ENCODE measurements at regions not wholly inside any gene's neighbourhood (a gene's known extent, or its start where the extent isn't known, plus 50 kb on each side); places are given as distances from the start of the nearest gene placed in this dataset.

DNA sequence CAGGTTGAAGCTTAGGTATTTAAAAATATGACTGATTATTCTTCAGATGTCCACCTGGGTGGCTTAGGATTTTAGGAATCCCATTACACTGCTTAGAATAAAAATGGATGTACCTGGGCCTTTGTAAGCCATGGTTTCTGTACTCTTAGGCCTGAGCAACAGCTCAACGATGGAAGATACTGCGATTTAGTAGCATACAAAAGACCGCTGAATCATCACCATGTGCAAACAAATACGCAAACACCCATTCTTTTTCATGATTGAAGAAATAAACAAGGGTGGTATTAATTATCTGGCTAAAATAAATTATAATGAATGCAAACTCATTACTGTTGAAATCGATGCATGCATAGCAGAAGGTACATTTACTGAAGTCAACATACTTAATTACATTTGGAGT, 188.9 kb downstream of the ZNF330 start:
- no peak for FAIRE-seq

DNA sequence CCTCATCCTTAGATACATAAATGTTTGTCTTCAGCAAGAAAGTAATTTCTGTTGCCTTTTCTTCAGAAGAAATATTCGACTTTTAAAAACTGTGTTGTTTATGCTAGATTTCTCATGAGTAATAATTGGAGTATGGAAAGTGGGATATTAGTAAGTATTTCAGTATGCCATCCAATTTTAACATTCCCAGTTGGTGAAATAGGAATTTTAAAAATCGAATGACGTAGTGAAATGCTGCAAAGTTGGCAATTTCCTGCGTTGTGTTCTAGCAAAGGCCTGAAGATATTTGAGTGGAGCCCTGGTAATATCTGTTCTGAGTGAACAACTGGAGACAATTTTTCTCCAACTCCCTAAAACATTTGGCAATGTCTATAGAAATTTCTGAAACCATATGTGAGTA, 190.1 kb downstream of the ZNF330 start:
- no peak for FAIRE-seq

DNA sequence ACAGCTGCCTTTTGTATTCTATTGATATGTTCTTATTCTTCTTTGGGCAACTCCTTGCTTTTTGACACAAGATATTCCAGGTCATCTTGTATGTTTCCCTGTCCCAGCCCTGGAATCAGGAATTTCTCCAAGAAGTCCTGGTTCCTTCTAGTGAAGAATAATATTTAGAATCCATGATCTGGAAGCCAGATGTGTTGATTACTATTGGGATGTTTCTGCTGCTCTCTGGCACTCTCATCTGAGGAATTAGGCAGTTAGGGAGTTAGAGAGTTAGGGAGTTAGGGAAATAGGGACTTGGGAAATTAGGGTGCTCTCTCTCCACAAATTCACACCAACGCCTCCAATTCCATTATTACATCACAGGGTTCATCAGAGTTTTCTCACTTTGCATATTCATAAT, 191.2 kb downstream of the ZNF330 start:
- FAIRE-seq = no peak

DNA sequence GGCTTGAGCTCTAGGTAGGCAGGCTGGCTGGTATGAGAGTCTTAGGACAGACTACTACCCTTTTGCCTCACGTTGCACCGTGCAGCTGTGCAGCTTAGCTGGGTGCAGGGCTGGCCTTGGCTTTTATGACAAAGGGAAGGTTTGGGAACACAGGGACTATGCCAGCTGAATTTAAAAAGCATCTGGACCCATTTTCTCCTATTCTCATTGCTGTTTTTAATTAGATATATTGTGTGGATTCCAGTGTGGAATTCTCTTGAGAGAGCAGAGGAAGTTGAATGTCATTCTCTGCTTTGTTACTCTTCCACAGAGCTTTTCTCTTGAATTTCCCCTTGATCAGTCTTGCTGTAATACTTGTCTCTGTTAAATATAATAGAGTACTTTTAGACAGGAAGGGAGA, 192.7 kb downstream of the ZNF330 start:
- no peak for FAIRE-seq

DNA sequence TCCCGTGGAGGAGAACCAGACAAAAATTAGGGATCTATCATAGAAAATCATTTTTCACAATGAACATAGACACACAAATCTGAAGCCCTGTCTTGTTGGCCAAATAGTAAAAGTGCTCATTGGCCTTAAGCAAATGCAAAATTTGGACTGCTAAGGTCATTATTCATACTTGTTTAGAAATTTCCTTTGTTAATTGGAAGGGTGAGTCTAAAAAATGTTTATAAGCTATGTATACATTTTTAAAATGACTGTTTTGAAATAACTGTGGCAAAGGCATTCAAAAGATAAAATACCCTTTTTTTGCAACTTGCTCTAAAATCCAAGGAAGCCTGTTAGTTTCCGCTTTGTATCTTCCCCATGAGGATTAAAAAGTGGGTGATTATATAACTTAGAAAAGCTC, 195.0 kb downstream of the ZNF330 start:
- FAIRE-seq = no peak

DNA sequence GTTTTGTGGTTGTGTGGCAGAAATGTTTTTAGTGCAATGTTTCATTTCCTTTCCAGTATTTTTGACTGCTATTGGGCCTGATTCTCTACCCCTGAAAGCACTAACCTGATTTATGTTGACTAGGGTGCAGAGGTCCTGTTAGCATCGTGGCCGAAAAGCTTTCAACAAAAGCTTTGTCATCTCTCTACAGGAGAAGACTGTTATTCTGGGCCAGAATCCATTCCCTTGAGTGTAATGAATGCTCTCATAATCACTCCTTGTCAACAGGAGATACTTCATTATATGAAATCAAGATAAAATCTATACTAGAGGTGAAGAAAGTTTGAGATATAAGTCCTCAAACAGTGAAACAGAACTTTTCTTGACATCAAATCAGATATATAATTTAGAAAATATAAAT, 195.5 kb downstream of the ZNF330 start:
- FAIRE-seq = no peak

DNA sequence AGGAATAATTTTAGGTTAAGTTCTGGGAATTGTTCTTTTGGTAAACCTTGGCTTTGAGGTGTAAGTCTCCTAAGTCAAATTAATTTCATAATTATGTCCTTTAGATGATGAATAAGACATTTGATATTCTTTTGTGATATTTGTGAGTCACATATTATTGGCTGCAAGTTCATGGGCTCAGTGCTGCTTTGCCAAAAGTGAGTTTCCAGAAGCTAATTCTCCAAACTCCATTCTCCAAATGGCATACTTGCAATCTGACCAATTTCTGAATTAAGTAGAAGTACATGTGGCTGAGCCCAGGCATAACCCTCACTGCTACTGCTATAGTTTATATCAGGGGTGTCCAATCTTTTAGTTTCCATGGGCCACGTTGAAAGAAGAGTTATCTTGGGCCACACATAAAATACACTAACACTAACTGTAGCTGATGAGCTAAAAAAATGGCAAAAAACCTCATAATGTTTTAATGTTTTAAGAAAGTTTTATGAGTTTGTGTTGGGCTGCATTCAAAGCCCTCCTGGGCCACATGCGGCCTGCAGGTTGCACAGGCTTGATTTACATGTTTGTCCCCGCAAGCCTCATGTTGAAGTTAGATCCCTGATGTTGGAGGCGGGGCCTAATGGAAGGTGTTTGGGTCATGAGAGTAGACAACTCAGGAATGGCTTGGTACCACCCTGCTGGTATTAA, 196.1 kb downstream of the ZNF330 start:
- no peak for FAIRE-seq

DNA sequence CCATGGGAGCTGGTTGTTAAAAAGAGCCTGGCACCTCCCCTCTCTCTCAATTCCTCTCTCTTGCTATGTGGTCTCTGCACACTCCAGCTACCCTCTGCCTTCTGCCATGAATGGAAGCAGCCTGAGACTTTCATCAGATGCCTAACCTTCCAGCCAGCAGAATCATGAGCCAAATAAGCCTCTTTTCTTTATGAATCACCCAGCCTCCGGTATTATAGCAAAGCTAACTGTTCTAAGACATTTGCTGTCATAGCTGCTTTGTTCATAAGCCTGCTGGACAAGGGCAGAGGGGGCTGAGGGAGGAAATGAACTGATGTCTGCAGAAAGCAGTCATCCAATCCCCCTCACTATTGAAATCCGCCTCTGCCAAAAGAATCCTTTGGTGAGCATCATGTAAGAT, 196.7 kb downstream of the ZNF330 start:
- no peak for FAIRE-seq

DNA sequence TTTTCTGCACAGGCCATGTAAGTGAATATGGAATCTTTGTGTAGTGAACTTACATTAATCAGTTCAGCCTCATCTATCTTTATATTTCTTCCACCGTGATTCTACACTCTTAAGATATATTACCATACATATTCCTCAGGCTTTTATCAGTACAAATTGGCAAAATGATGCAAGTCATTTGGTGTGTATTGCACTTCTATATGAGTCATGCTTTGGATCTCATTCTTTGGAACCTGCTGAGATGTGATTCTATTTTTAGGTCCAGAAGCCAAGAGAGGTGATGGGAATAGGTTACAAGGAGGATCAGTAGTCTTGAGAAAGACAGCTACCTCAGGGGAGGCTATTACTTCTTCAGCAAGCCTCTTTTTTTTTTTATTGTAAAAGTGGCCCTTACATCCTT, 204.4 kb downstream of the ZNF330 start:
- no peak for FAIRE-seq

DNA sequence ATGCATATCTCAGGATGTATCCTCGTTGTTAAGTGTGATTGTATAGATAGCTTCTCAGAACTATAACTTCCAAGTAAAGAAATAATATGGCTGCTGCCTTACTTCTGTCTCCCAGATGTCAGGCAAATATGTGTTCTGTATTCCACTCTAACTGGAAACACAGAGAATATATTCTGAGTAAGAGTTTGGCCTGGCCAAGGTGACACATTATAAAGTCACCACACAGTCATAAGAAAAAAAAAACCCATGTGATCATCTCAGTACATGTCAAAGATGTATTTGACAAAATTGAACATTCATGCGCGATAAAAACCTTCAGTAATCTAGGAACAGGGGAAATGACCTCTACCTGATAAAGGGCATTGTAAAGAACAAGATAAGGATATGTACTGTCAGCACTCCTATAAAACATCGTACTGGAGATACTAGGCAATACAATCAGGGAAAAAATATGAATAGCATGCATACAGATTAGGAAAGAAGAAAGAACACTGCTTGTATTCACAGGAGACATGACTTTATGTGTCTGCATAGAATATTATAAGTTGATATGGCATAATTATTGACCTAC, 207.1 kb downstream of the ZNF330 start:
- no peak for FAIRE-seq

DNA sequence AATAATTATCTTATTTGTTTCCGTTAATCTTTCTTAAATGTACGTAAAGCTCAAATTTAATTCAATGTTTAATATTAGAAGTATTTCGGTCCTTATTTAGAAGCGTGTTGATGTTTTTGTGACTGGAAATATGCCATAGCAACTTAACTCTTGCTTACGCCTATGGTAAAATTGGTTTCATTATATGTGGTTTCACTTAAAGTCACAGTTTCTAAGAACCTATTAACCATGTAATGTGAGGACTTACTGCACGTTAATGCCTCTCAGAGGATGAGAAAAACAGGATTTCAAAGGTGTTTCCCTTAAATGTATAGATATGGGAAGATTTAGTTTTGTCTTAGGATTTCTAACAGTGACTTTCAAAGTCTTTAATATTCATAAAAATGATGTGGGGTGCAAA, 206.4 kb upstream of the IL15 start:
- no peak for FAIRE-seq

DNA sequence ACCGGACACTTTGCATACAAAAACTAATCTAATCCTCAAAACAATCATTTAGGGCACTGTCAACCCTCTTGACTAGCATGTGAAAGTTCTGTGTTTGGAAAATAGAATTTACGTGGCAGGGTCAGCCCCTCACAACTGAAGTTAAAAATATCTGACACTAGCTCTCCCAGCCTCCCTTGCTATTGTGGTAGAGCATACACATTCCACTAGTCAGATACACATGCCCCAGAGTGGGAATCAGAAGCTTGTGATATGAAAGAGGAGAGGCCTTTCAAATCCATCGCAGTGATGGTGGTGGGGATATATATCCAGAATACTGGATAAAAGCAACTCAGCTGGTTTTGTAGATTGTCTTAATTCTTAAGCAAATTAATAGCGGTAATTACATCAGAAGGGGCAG, 205.7 kb upstream of the IL15 start:
- FAIRE-seq = no peak

DNA sequence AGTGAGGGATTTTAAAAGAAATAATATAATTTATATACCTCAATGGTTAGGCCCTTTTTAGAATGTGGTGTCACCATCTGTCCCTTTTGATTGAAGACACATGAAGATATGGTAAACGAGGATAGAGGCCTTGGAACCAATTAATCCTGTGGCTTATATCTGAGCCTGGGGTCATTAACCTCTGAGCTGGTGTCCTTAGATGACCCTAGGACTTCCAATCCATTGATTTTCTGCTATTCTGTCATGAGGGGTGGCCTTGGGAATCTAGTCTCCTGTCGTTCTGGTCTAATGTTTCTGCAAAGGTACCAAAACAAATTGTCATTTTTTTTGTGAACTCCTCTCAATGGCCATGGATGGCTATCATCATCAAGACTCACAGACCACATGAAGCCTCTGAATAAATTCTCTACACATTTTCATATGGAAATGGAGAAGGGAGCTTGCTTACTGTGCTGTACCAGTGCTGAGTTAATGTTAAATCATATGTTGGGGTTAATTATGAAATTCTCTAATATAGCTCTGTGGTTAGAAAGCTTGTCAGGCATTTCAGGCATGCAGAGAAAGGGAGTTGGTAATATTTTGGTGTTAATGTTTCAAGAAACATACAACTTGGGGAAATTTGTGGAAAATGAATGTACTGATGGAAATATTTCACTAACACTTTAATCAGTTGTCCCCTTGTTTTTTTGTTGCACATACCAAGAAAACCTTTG, 204.2 kb upstream of the IL15 start:
- FAIRE-seq = no peak

DNA sequence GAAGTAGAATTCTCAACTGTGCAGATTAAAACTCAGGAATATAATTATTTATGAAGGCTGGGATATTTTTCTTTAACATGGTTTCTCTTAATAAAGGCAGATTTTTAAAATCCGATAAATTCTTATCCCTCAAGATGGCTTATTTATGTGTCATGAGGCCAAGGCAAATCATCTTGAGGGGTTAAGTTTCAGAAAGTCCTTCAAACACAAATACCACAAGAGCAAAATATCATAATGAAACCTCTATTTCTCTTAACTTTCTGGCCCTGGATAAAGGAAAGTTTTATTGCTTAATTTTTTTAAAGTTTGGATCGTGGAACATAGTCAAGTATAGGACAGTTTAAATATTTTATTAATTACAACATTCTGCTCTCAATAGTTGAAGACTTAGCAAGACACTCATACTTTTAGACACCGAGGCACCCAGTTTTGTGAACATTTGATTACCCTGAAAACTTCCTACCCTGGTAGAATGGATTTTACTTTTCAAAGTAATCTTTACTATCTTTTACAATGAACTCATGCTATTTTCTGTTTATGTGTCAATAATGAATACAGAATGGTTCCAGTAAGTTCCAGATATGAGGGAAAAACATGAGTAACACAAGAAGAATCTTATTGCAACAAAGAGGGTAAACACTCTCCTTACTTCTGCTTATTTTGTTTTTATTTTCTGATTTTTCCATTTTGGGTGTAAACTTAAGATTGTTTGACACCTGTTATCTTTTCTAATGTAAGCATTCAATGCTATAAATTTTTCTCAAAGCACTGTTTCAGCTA, 200.7 kb upstream of the IL15 start:
- FAIRE-seq = no peak

DNA sequence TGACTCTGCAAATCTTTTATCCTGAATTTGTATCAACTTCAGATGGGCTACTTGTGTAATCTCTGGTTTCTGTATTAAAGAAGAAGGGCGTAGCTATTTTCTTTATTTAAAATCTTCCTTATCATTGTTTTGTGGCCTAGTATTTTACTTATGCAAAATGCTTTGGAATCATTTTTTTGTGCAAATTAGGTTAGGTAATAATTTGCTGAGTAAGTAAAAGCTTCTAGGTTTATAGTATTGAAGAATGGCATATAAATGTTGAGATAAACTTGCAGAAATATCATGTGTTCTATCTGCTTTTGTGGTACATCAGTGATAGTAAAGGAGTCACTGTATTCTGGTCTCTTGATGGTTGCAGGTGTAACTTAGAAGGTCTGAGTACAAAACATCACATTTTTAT, 197.2 kb upstream of the IL15 start:
- FAIRE-seq = no peak

DNA sequence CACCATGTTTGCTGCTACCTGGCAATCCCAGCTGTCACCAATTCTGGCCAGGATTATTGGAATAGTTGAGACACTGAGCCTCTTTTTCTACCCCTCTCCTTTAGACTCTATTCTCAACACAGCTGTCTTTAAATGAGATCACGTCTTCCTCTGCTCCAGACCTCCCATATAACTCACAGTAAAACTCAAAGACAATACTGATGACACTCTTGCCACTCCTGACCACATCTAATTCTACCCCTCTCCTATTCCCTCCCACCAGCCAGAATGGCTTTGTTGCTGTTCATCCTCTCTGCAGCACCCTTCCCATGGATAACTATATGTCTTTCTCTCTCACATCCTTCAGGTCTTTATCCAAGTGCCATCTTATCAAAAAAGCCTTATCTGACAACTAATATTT, 188.6 kb upstream of the IL15 start:
- FAIRE-seq = no peak

DNA sequence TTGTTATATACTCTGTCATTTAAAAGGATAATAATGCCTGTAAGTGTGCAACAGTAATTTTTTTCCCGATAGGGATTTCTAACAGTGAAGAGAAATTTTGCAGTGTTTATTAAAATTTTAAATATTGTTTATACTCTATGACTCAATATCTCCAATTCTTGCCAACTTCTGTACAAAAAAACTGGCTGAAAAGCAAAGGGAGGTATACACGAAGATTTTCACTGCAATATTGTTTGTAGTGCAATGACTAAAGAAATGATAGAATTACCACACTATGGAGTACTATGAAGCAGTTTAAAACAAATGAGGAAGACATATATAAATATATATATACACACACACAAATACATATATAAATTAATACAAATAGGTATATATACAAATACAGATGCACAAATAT, 187.9 kb upstream of the IL15 start:
- no peak for FAIRE-seq

DNA sequence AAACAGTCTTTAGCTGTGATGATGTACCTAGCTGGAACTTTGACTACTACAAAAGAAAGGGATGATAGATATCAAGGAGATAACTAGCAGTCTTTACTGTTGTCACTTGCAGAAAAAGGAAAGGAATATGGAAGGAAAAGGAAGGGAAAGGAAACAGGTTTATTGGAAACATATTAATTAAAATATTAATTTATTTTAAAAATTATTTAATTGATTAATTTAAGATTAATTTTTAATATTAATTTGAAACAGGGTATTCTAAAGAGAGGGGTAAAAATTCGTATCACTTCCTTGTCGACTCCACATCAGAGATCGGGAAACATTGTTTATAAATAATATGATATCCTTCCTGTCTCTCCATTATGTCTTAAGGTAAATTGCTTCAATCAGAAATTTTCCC, 186.5 kb upstream of the IL15 start:
- FAIRE-seq = peak; percentile 28

DNA sequence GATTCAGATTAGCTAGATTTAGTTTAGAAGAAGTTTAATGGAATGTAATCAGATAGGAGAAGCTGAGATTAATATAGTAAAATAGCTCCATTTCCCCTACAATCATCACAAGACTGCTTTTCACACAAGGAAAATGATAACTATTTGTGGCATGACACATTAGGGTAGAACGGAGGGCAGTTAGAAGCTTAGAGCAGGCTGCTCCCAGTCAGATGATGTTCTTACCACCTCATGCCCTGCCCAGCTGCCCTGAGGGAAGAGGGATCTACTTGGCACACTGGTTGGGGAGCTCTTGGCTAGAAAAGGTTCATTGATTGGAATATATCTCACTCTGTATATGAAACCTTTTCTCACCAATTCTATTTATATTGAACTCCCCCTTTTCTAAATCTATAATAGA, 180.7 kb upstream of the IL15 start:
- no peak for FAIRE-seq

DNA sequence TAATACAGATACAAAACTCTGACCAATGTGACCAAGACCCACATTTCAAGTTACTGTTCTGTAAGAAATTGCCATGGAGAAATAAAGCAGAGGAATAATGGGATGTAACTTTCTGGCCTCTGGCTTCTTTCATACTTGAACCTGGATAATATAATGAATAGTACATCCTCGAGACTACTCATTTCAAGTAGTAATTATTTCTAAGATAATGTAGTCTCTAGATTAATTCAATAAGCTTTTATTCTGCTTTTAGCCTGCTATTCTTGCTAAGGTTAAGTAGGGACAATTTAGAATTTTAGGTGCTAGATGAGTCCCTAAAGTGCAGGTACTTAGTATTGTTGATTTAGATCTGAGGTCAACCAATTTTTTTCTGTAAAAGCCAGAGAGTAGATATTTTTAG, 178.7 kb upstream of the IL15 start:
- no peak for FAIRE-seq

DNA sequence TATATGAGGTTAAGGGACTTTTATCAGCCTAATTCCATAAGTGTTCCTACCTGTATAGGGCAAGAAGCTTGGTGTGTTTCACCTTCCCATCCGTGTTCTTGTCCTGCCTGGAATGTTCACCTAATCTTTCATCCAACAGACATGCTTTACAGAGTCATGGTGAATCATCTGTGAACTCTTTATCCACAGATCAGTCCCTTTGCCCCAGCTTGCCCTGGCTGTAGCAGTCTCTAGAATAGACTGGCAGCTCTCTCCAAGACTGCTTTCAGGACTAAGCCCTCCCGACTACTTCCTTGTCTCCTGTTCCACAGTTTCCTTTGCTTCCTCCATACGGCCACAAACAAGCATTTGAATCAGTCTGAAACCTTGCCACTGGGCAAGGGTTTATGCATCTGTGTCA, 177.9 kb upstream of the IL15 start:
- no peak for FAIRE-seq

DNA sequence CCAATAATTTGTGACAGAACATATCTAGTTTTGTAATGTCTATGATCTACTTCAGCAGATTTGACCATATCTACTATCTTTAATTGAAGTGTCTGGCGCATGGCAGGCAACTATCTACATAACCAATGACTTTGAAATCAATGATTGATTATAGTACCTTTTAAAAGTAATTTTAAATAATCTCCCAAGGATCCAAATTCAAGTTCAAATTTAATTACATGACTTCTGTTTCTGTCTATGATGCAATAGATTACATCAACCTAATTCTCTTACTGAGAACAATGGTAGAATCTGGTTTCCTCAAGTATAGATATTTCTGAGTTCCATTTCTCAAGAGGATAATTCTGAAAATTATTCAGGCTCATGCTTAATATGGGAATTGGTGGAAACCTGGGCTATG, 177.4 kb upstream of the IL15 start:
- no peak for FAIRE-seq

DNA sequence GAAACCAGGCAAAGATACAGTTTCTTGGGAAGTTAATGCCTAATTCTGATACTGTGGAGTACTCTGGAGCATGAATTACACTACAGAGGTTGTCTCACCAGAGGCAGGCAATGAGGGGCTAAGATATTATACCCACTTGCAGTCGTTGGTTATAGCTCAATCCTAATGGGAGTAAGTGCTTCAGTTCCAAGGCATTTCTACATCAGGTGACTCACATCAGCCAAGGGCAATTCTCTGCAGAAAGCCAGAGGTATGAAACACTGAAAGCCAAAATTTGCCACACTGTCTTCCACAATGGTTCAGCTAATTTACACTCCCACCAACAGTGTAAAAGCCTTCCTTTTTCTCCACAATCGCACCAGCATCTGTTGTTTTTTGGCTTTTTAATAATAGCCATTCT, 174.0 kb upstream of the IL15 start:
- FAIRE-seq = no peak

DNA sequence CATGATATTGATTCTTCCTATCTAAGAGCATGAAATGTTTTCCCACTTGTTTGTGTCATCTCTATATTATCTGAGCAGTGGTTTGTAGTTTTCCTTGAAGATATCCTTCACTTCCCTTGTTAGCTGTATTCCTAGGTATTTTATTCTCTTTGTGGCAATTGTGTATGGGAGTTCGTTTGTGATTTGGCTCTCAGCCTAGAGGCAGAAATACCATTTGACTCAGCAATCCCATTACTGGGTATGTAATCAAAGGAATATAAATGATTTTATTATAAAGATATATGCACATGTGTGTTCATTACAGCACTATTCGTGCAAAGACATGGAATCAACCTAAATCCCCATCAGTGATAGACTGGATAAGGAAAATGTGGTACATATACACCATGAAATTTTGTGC, 172.7 kb upstream of the IL15 start:
- FAIRE-seq = no peak
